Stimulated activated CD4-positive, alpha-beta T cell treated with anti-CD3 and anti-CD28 coated beads, Interleukin-4, amount 100 ng/mL, for 48 hours (primary cell): ENCODE measurements at regions not wholly inside any gene's neighbourhood (a gene's known extent, or its start where the extent isn't known, plus 50 kb on each side); places are given as distances from the start of the nearest gene placed in this dataset.
"Not testable (repeated sequence)": the region's sequence is repeated elsewhere in the genome, so short reads cannot be mapped to it uniquely, and the experiment has no call there.

Experiments
- DNase-seq, 2 donors: peaks; one replicate each; pipeline ENCODE4 v3.0.0-alpha.2; 2020; ENCODE audit warnings: low read depth in 2 of 2

- DNase-seq: no peak
Observed at GRCh38 chr17:33695431-33695830, 402.3 kb upstream of the ASIC2 start.

DNA sequence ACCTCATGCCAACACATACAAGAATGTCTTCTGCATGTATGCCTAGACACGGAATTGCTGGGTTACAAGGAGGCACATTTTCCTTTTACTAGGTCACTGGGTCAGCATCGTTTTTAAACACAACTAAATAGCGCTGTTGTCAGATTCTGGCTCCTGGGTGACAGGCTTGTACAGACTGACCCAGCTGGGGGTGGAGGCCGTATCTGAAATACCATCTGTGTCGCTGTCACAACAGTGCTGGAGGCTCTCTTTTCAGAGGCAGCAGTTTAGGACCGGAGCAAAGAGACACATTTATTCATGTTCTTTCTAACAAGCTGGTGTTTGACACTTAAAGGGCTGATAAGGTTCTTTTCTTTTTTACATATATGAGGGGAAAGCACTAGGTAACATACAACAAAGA lies 403.0 kb upstream of the ASIC2 start:
- DNase-seq: no peak

- no peak for DNase-seq
Observed at GRCh38 chr17:33697557-33697956, 404.5 kb upstream of the ASIC2 start.

DNA sequence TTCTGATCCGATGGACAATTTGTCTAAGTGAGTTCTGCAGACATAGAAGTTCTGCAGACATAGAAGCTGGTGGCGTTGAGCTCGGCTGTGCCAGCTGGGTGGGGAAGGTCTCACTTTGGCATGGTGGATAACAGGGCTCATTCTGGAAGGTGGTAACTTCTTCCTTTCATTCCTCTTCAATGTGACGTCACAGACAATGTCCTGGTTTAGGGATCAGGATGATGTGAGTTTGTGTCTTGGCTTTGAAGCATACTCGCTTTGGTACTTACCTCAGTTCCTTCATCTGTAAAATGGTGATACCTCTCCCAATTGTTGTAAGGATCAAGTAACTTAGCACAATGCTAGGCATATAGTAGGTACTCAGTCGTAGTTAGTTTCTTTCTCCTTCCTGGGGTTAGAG lies 408.8 kb upstream of the ASIC2 start:
- no peak for DNase-seq

DNA sequence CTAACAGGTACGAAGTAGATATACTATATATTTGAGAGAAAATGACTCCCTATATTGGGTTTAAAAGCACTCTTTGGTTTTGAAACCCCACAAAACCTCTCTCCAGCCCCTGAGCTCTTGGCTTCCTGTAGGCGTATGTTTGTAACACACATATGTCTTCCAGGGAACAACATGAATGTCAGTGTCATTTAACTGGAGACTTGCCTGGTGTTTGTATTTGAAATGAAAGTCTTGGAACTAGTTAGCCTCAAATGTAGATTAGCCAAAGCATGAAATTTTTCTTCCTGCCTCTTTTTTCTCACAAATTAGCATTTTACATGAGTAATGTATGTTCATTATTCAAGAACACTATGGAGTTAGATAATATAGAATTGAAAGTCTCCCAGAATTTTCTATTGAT lies 411.8 kb upstream of the ASIC2 start:
- DNase-seq: no peak

DNA sequence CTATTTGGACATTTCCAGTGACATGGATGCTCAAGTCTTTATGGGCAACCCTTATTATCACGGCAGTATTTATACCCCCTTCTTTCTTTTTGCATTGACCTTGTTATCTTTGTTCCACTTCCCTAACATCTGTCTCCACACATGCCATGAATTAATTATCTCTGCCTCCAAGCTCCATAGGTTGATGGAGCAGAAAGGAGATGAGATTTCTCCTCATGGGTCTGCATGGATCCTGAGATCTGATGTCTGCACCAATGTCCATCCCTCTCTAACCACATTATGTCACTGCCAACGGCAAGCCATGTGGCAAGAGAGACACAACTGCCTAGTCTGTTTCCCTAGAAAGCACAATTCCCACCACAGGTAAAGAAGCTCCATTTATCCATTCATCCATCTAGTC lies 416.8 kb upstream of the ASIC2 start:
- no peak for DNase-seq

DNA sequence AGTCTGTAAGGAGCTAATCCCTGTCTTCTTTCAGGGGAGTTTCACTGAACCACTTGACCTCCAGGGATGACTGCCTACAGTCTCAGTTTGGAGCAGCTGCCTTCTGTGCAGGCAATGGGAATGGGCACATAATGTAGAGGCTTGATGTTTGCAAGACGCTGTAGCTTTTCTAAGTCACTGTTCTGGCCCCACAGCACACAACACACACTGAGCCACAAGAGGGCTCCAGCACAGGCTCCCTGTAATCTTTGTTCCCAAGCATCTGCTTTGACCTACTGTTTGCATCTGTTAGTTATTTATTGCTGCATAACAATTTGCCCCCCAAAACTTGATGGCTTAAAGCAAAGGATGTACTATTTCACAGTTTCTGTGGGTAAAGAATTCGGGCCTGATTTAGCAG lies 419.0 kb upstream of the ASIC2 start:
- DNase-seq: no peak

GRCh38 chr17:33716957-33717356 lies 423.9 kb upstream of the ASIC2 start:
- no peak for DNase-seq

- DNase-seq: not testable (repeated sequence)
Observed at GRCh38 chr17:33723736-33724135, 430.6 kb upstream of the ASIC2 start.

- peak in 1 of 2 donors; percentile 10 for DNase-seq
Observed at GRCh38 chr17:33725675-33726271, 432.7 kb upstream of the ASIC2 start.

DNA sequence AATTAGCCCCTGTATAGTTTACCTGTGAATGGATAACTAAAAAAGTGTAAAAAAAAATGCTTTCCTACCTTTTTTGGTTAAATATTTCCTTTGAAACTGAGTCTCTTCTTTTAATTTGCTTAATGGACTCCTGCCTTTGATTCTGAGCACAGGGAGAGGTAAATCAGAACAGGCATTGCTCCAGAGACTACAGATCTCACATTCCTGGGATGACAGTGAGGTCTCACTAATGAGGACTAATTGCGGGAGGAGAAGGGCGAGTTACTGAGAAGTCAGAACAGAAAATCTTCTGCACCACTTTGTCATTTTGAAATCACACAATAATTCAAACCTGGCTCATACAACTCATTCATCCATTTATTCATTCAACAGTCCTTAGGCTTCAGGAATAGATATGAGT lies 437.0 kb upstream of the ASIC2 start:
- no peak for DNase-seq

DNA sequence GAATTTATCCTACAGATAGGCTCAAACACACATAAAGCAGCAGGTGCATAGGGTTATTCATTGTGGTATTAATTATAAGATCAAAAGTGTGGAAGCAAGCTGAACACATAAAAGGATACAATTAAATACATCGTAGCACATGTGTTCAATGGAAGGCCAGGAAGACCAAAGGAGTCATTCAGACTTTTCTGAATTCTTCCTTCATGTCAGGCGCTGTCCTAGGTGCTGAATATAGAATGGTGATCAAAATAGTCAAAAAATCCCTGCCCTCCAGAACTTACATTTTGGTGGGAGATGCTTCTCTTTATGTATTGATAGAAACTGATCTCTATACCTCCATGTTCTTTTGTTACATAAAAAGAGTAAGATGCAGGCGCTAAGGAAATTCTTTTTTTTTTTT lies 439.0 kb upstream of the ASIC2 start:
- DNase-seq: no peak

DNA sequence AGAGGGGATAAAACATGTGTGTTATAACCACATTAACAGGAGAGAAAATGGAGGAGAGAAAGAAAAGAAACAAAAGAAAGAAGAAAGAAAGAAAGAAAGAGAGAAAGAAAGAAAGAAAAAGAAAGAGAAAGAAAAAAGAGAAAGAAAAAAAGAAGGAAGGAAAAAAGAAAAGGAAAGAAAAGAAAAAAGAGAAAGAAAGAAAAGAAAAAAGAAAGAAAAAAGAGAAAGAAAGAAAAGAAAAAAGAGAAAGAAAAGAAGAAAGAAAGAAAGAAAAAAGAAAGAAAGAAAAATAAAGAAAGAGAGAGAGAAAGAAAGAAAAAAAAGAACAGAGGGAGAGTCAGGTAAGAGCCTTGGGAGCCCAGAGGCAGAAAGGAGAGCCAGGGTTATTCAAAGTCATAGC lies 446.6 kb upstream of the ASIC2 start:
- DNase-seq: no peak

DNA sequence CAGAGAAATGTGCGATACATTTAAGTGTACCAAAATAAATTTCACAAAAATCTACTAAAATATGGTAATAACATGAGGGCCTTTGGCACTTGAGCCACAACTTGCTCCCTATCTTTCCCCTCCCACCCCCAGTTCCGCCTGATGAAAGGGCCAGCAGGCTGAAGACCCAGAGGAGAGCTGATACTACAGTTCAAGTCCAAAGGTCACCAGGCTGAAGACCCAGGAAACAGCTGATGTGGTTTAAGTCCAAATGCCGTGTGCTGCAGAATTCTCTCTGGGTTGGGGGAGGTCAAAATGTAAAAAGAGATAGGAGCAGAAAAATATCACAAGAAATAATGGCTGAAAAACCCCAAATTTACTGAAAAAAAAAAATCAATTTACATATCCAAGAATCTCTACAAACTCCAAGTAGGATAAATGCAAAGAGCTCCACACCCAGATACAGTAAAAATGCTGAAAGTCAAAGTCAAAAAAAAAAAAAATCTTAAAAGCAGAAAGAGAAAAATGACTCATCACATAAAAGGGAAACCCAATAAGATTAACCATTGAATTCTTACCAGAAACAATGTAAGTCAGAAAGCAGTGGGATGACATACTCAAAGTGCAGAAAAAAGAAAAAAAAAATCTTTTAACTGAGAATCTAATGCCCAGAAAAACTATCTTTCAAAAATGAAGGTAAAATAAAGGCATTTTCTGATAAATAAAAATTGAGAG lies 452.1 kb upstream of the ASIC2 start:
- no peak for DNase-seq

GRCh38 chr17:33749171-33749570 lies 456.1 kb upstream of the ASIC2 start:
- no peak for DNase-seq

DNA sequence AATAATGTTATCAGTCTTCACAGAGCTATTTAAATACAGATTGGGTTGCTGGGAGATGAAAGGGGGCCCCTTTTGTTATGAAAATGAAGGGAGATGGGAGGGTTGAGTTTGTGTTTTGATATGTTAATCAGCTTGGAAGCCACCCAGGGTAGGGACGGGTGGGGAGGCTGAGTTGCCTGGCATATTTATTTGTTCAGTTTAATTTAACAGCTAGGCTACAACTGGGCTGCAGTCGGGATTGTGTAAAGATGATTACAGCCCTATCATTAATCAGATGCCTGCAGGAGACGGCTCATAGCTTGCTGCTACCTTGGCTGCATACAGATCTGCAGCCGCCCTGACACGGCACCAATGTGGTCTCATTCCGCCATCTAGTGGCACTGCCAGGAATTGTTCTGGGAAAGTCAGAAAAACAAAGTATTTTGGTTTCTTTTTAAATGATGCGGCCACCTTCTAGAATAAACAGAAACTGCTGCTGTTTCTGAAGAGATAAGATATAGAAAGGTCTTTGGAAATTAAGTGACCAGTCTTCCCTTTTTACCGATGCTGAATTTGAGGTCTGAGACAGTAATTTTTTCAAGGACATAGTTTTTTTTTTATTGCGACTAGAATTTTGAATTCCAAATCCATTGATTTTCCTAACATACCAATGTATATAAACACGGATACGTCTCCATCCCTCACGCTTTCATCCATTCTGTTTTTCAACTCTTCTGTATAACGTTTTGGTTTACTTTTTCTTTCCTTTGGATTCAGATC lies 458.0 kb upstream of the ASIC2 start:
- peak; percentile 47 to 67 for DNase-seq

DNA sequence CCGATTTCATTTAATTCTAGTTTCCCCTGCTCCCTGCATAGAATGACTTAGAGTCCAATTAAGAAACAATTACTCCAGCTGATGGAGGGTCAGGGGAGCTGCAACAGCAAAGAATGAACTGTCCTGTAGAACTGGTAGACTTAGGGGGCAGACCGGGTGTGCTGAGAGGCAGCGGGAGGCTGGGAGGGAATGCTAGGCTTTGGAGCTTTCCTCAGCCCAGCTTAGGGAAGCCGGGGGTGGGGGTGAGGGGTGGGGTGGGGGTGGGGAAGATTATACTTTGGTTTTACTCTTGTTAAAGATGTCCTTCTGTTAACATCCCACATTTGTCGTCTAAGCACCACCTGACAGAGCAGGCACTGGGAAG lies 458.6 kb upstream of the ASIC2 start:
- DNase-seq: no peak

- no peak for DNase-seq
Observed at GRCh38 chr17:33753452-33753851, 460.4 kb upstream of the ASIC2 start.

DNA sequence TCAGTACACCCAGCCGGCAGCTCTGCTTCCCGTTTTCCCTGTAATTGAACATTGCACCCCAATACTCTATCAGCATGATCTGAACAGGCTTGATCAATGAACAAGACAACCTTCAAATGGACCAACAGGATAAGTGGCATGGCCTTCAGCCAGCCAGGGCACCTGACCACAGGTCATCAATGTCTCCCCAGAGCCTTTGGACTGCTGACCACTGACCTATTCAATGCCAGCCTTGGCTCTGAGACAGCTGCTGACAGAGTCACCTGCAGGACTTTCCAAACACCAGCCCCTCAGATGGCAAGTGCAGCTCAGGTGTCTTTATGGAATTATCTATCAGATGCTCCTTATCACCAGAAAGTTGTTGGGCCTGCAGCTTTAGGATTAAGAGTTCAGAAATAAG lies 462.9 kb upstream of the ASIC2 start:
- no peak for DNase-seq

GRCh38 chr17:33765871-33766270 lies 472.8 kb upstream of the ASIC2 start:
- no peak for DNase-seq

- no peak for DNase-seq
Observed at GRCh38 chr17:33766721-33767120, 473.6 kb upstream of the ASIC2 start.

- DNase-seq: no peak
Observed at GRCh38 chr17:33769066-33769465, 476.0 kb upstream of the ASIC2 start.

DNA sequence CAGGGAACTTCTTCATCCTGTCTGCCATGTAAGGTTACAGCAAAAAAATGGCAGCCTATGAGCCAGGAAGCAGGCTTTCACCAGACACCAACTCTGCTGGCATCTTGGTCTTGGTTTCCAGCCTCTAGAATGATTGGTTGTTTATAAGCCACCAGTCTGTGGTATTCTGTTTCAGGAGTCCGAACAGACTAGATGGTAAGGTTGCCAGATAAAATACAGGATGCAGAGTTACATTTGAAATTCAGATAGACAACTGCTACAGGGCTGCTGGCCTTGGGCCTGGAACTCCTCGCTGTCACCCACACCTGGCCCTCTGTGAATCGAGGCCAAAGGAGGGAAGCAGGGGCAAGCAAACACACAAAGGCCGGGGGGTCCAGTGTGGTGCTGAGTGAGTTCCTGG lies 478.8 kb upstream of the CCL2 start:
- no peak for DNase-seq
